ENCODE measurements at regions not wholly inside any gene's neighbourhood (a gene's known extent, or its start where the extent isn't known, plus 50 kb on each side); places are given as distances from the start of the nearest gene placed in this dataset.

DNA sequence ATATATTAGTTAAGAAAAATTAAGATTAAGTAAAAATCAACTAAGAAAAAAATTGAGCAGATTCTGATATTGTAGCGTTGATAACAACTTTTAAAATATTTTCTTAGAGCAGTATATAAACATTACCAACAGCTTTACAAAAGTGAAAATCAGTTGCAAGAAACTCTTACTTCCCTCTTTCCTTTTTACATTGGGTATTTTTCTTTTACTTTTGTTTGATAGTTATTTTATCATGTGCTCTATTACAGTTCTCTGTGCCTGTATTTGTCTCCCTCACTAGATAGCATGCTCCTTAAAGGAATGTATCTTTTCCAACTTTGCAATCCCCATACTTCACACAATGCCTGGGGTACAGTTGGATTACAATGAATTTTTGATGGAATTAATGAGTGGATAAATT is 87.5 kb upstream of the P3H2 start:
- Histone ChIP-seq H3K36me3 (no peaks in the 10 kb centered on the region), H3K27me3 (no peaks in the 10 kb centered on the region), H3K4me1 (no peaks in the 10 kb centered on the region), H3K9me3 (no peaks in the 10 kb centered on the region), H3K4me3 (no peak overlapping the region), H3K27ac (no peak overlapping the region)
- no peak for DNase-seq (ENCODE audit: low spot score in 2 of 2)
- TF ChIP-seq, protein P1, sequence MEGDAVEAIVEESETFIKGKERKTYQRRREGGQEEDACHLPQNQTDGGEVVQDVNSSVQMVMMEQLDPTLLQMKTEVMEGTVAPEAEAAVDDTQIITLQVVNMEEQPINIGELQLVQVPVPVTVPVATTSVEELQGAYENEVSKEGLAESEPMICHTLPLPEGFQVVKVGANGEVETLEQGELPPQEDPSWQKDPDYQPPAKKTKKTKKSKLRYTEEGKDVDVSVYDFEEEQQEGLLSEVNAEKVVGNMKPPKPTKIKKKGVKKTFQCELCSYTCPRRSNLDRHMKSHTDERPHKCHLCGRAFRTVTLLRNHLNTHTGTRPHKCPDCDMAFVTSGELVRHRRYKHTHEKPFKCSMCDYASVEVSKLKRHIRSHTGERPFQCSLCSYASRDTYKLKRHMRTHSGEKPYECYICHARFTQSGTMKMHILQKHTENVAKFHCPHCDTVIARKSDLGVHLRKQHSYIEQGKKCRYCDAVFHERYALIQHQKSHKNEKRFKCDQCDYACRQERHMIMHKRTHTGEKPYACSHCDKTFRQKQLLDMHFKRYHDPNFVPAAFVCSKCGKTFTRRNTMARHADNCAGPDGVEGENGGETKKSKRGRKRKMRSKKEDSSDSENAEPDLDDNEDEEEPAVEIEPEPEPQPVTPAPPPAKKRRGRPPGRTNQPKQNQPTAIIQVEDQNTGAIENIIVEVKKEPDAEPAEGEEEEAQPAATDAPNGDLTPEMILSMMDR (IDR thresholded peaks at IDR 0.05): no peak
- intact Hi-C loops (cut with DNase I): no loop called here

- intact Hi-C loops (cut with DNase I): no loop called here
- Histone ChIP-seq H3K4me1 (no peaks in the 10 kb centered on the region), H3K27ac (no peak overlapping the region), H3K9me3 (no peaks in the 10 kb centered on the region), H3K27me3 (no peaks in the 10 kb centered on the region), H3K36me3 (no peaks in the 10 kb centered on the region), H3K4me3 (no peak overlapping the region)
- DNase-seq (ENCODE audit: low spot score in 2 of 2): no peak
- TF ChIP-seq, protein P1 (IDR thresholded peaks at IDR 0.05): no peak
Measured at GRCh38 chr3:190205739-190206138, 85.0 kb upstream of the P3H2 start.

DNA sequence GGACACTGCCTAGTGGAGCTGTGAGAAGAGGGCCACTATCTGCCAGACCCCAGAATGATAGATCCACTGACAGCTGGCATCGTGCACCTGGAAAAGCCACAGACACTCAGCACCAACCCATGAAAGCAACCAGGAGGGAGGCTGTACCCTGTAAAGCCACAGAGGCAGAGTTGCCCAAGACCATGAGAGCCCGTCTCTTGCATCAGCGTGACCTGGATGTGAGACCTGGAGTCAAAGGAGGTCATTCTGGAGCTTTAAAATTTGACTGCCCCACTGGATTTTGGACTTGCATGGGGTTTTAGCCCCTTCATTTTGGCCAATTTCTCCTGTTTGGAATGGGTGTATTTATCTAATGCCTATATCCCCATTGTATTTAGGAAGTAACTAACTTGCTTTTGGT is 83.5 kb upstream of the P3H2 start:
- Histone ChIP-seq H3K4me1 (no peaks in the 10 kb centered on the region), H3K27me3 (no peaks in the 10 kb centered on the region)
- intact Hi-C loops (cut with DNase I): loop anchor here (5.0 kb wide), 2 partner anchors 82 to 187 kb away; partner anchors contain the start of gene P3H2

GRCh38 chr3:190197346-190197763 is 76.7 kb upstream of the P3H2 start:
- Histone ChIP-seq H3K27ac (no peak overlapping the region), H3K9me3 (no peaks in the 10 kb centered on the region), H3K4me1 (no peaks in the 10 kb centered on the region), H3K4me3 (no peak overlapping the region), H3K36me3 (no peaks in the 10 kb centered on the region), H3K27me3 (no peaks in the 10 kb centered on the region)
- intact Hi-C loops (cut with DNase I): no loop called here
- TF ChIP-seq, protein P1 (IDR thresholded peaks at IDR 0.05): no peak
- DNase-seq (ENCODE audit: low spot score in 2 of 2): no peak

More for the DNA sequence above, 83.5 kb upstream of the P3H2 start:
- no peak overlapping the region for H3K4me3 ChIP-seq
- DNase-seq (ENCODE audit: low spot score in 2 of 2): no peak
- no peaks in the 10 kb centered on the region for H3K9me3 ChIP-seq
- no peak overlapping the region for H3K27ac ChIP-seq
- TF ChIP-seq, protein P1 (IDR thresholded peaks at IDR 0.05): no peak
- no peaks in the 10 kb centered on the region for H3K36me3 ChIP-seq

DNA sequence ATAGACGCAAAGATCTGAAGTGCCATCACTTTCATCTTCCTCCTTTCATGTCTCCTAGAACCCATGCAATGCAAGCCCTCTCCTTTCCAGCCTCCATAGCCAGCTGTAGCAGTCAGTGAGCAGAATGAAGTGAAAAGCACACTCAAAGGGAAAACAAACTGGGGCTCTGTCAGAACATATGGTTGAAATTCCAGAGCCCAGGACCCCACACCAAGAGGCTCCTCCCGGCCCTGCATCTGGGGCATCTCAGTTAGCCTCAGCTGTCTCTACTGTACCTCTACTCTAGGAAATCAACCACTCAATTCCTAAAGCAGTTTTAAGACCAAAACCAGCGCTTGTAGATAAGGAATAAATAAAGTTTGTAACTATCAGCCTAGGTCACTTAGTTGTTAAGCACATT is 73.8 kb upstream of the P3H2 start:
- Histone ChIP-seq H3K4me3 (no peak overlapping the region), H3K36me3 (no peaks in the 10 kb centered on the region), H3K4me1 (no peaks in the 10 kb centered on the region), H3K27ac (no peak overlapping the region), H3K9me3 (no peaks in the 10 kb centered on the region), H3K27me3 (no peaks in the 10 kb centered on the region)
- TF ChIP-seq, protein P1 (IDR thresholded peaks at IDR 0.05): no peak
- intact Hi-C loops (cut with DNase I): no loop called here
- no peak for DNase-seq (ENCODE audit: low spot score in 2 of 2)

DNA sequence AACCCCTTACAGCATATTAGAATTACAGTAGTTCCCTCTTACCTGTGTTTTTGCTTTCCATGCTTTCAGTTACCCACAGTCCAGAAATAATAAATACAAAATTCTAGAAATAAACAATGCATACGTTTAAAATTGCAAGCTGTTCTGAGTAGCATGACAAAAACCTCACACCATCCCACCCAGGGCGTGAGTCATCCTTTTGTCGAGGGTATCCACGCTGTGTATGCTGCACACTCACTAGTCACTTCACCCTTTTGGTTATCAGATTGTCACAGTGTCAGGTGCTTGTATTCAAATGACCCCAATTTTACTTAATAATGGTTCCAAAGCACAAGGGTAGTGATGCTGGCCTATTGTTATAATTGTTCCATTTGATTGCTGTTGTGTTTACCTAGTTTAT is 72.5 kb upstream of the P3H2 start:
- no peaks in the 10 kb centered on the region for H3K4me1 ChIP-seq
- no peaks in the 10 kb centered on the region for H3K27me3 ChIP-seq
- no peaks in the 10 kb centered on the region for H3K9me3 ChIP-seq
- TF ChIP-seq, protein P1 (IDR thresholded peaks at IDR 0.05): no peak
- intact Hi-C loops (cut with DNase I): no loop called here
- no peak for DNase-seq (ENCODE audit: low spot score in 2 of 2)
- H3K4me3 ChIP-seq: no peak overlapping the region
- no peaks in the 10 kb centered on the region for H3K36me3 ChIP-seq
- no peak overlapping the region for H3K27ac ChIP-seq

Data from ascending aorta (tissue), 2 donors.